Posterior vena cava (tissue), 2 donors: ENCODE measurements at regions not wholly inside any gene's neighbourhood (a gene's known extent, or its start where the extent isn't known, plus 50 kb on each side); places are given as distances from the start of the nearest gene placed in this dataset.
"Not testable (repeated sequence)": the region's sequence is repeated elsewhere in the genome, so short reads cannot be mapped to it uniquely, and the experiment has no call there.

Source experiments
- DNase-seq: peaks from one replicate; pipeline ENCODE4 v3.0.0-alpha.2; 2020; ENCODE audit warnings: low spot score
- intact Hi-C, 2 donors: fragments of 100-400 bp; cut with DNase I; formaldehyde crosslinking; loops; one replicate each; pipeline versions ENCODE4 v1.14.1 to v1.14.2; 2022 to 2023
- donor health status: DM: yes; HTN: yes; CAD: no.
- donor health status: DM: yes; HTN: yes; CAD: no.

- intact Hi-C loops = no loop called here
- DNase-seq = no peak
Observed at GRCh38 chr7:15143936-15144335, 241.4 kb upstream of the DGKB start.

- no peak for DNase-seq
- intact Hi-C loops = no loop called here
Observed at GRCh38 chr7:15143121-15143520, 240.6 kb upstream of the DGKB start.

- DNase-seq = no peak
- intact Hi-C loops = no loop called here
Observed at GRCh38 chr7:15140431-15140830, 237.9 kb upstream of the DGKB start.

GRCh38 chr7:15131661-15132060 is 229.1 kb upstream of the DGKB start:
- intact Hi-C loops = no loop called here
- no peak for DNase-seq

GRCh38 chr7:15130666-15131541 is 228.4 kb upstream of the DGKB start:
- no peak for DNase-seq
- intact Hi-C loops = no loop called here

- no peak for DNase-seq
- intact Hi-C loops = no loop called here
Observed at GRCh38 chr7:15128716-15129115, 226.2 kb upstream of the DGKB start.

GRCh38 chr7:15126653-15127052 is 224.1 kb upstream of the DGKB start:
- intact Hi-C loops, DNase-seq: not testable (repeated sequence)

GRCh38 chr7:15123901-15124300 is 221.3 kb upstream of the DGKB start:
- DNase-seq = no peak
- intact Hi-C loops = no loop called here

GRCh38 chr7:15113752-15114151 is 211.2 kb upstream of the DGKB start:
- no peak for DNase-seq
- intact Hi-C loops = no loop called here

GRCh38 chr7:15105711-15106110 is 203.2 kb upstream of the DGKB start:
- DNase-seq = no peak
- intact Hi-C loops = no loop called here

GRCh38 chr7:15104411-15105092 is 202.0 kb upstream of the DGKB start:
- intact Hi-C loops = no loop called here
- DNase-seq = no peak

- no peak for DNase-seq
- intact Hi-C loops = no loop called here
Observed at GRCh38 chr7:15099074-15099473, 196.5 kb upstream of the DGKB start.

- intact Hi-C loops = no loop called here
- no peak for DNase-seq
Observed at GRCh38 chr7:15096853-15097252, 194.3 kb upstream of the DGKB start.

- DNase-seq = no peak
- intact Hi-C loops = no loop called here
Observed at GRCh38 chr7:15094989-15095388, 192.4 kb upstream of the DGKB start.

GRCh38 chr7:15087771-15088170 is 185.2 kb upstream of the DGKB start:
- no peak for DNase-seq
- intact Hi-C loops = no loop called here

- intact Hi-C loops = no loop called here
- DNase-seq = no peak
Observed at GRCh38 chr7:15086862-15087261, 184.3 kb upstream of the DGKB start.

- no peak for DNase-seq
- intact Hi-C loops = no loop called here
Observed at GRCh38 chr7:15086131-15086611, 183.6 kb upstream of the DGKB start.

GRCh38 chr7:15085366-15085765 is 182.8 kb upstream of the DGKB start:
- DNase-seq = no peak
- intact Hi-C loops = no loop called here

- intact Hi-C loops = no loop called here
- DNase-seq = no peak
Observed at GRCh38 chr7:15084368-15084767, 181.8 kb upstream of the DGKB start.

GRCh38 chr7:15081891-15082290 is 179.3 kb upstream of the DGKB start:
- intact Hi-C loops = no loop called here
- no peak for DNase-seq

- intact Hi-C loops = no loop called here
- no peak for DNase-seq
Observed at GRCh38 chr7:15073301-15073700, 170.8 kb upstream of the DGKB start.
